MCF 10A (cell line): ENCODE measurements at regions not wholly inside any gene's neighbourhood (a gene's known extent, or its start where the extent isn't known, plus 50 kb on each side); places are given as distances from the start of the nearest gene placed in this dataset.

ENCODE experiments used
- BruUV-seq: library from RNA; stranded (reverse); fragments of 400-500 nt; replicated peaks from 2 replicates; lab custom pipeline; 2021; lab: Mats Ljungman, UMichigan
- CTCF ChIA-PET: fragments of 300-600 bp; sonication (Branson Sonifier 250); formaldehyde crosslinking; extraction: SDS; loops from one replicate; lab custom pipeline; 2021; ENCODE audit warnings: antibody characterized with exemption, inconsistent platforms; lab: Yijun Ruan, JAX
- POLR2A ChIA-PET: fragments of 300-600, 350-650 bp; sonication (Branson Sonifier 250); formaldehyde crosslinking; extraction: SDS; loops from one replicate; lab custom pipeline; 2020; ENCODE audit warnings: antibody characterized with exemption, inconsistent platforms; lab: Yijun Ruan, JAX
- DNase-seq: peaks from one replicate; pipeline ENCODE4 v3.0.0-alpha.2; 2018; ENCODE audit not compliant: unreplicated experiment
- H3K27ac Mint-ChIP-seq: one replicate; pipeline ENCODE4 v1.8.0; 2022; ENCODE audit warnings: mild to moderate bottlenecking, low read depth, mixed read lengths; ENCODE audit not compliant: unreplicated experiment
- H3K27me3 Mint-ChIP-seq: one replicate; pipeline ENCODE4 v1.8.0; 2022; ENCODE audit warnings: mixed read lengths; ENCODE audit not compliant: insufficient read depth, unreplicated experiment
- H3K36me3 Mint-ChIP-seq: one replicate; pipeline ENCODE4 v1.8.0; 2022; ENCODE audit warnings: mild to moderate bottlenecking, moderate library complexity, mixed read lengths; ENCODE audit not compliant: insufficient read depth, unreplicated experiment
- H3K4me1 Mint-ChIP-seq: one replicate; pipeline ENCODE4 v1.8.0; 2022; ENCODE audit warnings: mixed read lengths; ENCODE audit not compliant: insufficient read depth, unreplicated experiment
- H3K4me3 Mint-ChIP-seq: one replicate; pipeline ENCODE4 v1.8.0; 2022; ENCODE audit warnings: mild to moderate bottlenecking, moderate library complexity, mixed read lengths; ENCODE audit not compliant: unreplicated experiment
- H3K9me3 Mint-ChIP-seq: one replicate; pipeline ENCODE4 v1.8.0; 2022; ENCODE audit warnings: mixed read lengths; ENCODE audit not compliant: unreplicated experiment
- CTCF ChIP-seq: fragments of 200-600 bp; IDR thresholded peaks from one replicate; pipeline ENCODE4 v1.8.0; 2022; ENCODE audit warnings: antibody characterized with exemption, mild to moderate bottlenecking; ENCODE audit not compliant: unreplicated experiment
- intact Hi-C: fragments of 100-400 bp; cut with micrococcal nuclease; formaldehyde crosslinking; loops from 2 replicates; pipeline ENCODE4 v1.14.1; 2022

GRCh38 chr5:68533571-68534084, 318.1 kb downstream of the PIK3R1 start:
- Mint-ChIP-seq H3K9me3 (no peaks in the 10 kb centered on the region), H3K36me3 (no peaks in the 10 kb centered on the region), H3K27me3 (peaks cover 7% of the 10 kb centered on the region), H3K27ac (no peak overlapping the region), H3K4me1 (no peaks in the 10 kb centered on the region), H3K4me3 (no peak overlapping the region)
- intact Hi-C loops = no loop called here
- ChIA-PET POLR2A (no interaction called here), CTCF (interaction anchor here (0.6 to 0.8 kb wide), 2 partner anchors 10 to 18 kb away, joined by 3 to 6 read pairs; no protein-coding TSS in a partner anchor)
- BruUV-seq = no TSS peak
- no peak for TF ChIP-seq CTCF
- no peak for DNase-seq

GRCh38 chr5:68534131-68534940, 318.8 kb downstream of the PIK3R1 start:
- ChIA-PET POLR2A (interaction anchor here (0.5 to 0.7 kb wide), 2 partner anchors 18 to 434 kb away, joined by 3 read pairs; no protein-coding TSS in a partner anchor), CTCF (interaction anchor here (0.6 to 0.8 kb wide), 2 partner anchors 10 to 388 kb away, joined by 3 to 6 read pairs; no protein-coding TSS in a partner anchor)
- no peak for DNase-seq
- no peak overlapping the region for H3K27ac Mint-ChIP-seq
- peaks cover 7% of the 10 kb centered on the region for H3K27me3 Mint-ChIP-seq
- H3K4me1 Mint-ChIP-seq = no peaks in the 10 kb centered on the region
- no peak for TF ChIP-seq CTCF
- no peak overlapping the region for H3K4me3 Mint-ChIP-seq
- no peaks in the 10 kb centered on the region for H3K9me3 Mint-ChIP-seq
- peaks cover 6% of the 10 kb centered on the region for H3K36me3 Mint-ChIP-seq
- intact Hi-C loops = no loop called here
- no TSS peak for BruUV-seq

GRCh38 chr5:68534956-68535520, 319.5 kb downstream of the PIK3R1 start:
- Mint-ChIP-seq H3K36me3 (peaks cover 6% of the 10 kb centered on the region), H3K4me1 (no peaks in the 10 kb centered on the region), H3K4me3 (no peak overlapping the region), H3K27me3 (peaks cover 7% of the 10 kb centered on the region), H3K9me3 (no peaks in the 10 kb centered on the region), H3K27ac (no peak overlapping the region)
- ChIA-PET CTCF (interaction anchor here (0.6 kb wide), 1 partner anchor 387 kb away, joined by 3 read pairs; no protein-coding TSS in a partner anchor), POLR2A (interaction anchor here (0.5 to 0.7 kb wide), 2 partner anchors 19 to 435 kb away, joined by 3 read pairs; no protein-coding TSS in a partner anchor)
- no peak for DNase-seq
- no TSS peak for BruUV-seq
- intact Hi-C loops = no loop called here
- no peak for TF ChIP-seq CTCF
